Activated naive CD4-positive, alpha-beta T cell treated with anti-CD3 and anti-CD28 coated beads, Interleukin-2, amount 10 ng/mL, durations not matched to agents 7 days and 5 days (primary cell): ENCODE measurements at regions not wholly inside any gene's neighbourhood (a gene's known extent, or its start where the extent isn't known, plus 50 kb on each side); places are given as distances from the start of the nearest gene placed in this dataset.

Source experiments
- CTCF ChIA-PET: fragments of 350-600 bp; sonication (Branson Sonifier 250); formaldehyde crosslinking; loops from one replicate; lab custom pipeline; 2021; ENCODE audit warnings: antibody characterized with exemption; lab: Charles Lee
- DNase-seq: peaks from one replicate; pipeline ENCODE4 v3.0.0-alpha.2; 2020
- H3K27ac Mint-ChIP-seq: one replicate; pipeline ENCODE4 v1.8.0; 2021; ENCODE audit warnings: mild to moderate bottlenecking, moderate library complexity, mixed read lengths
- H3K27me3 Mint-ChIP-seq: one replicate; pipeline ENCODE4 v1.8.0; 2021; ENCODE audit warnings: mild to moderate bottlenecking, mixed read lengths
- H3K36me3 Mint-ChIP-seq: one replicate; pipeline ENCODE4 v1.8.0; 2021; ENCODE audit warnings: mixed read lengths
- H3K4me1 Mint-ChIP-seq: one replicate; pipeline ENCODE4 v1.8.0; 2021; ENCODE audit warnings: mixed read lengths
- H3K4me3 Mint-ChIP-seq: one replicate; pipeline ENCODE4 v1.8.0; 2021; ENCODE audit warnings: mild to moderate bottlenecking, moderate library complexity, mixed read lengths
- H3K9me3 Mint-ChIP-seq: one replicate; pipeline ENCODE4 v1.8.0; 2021; ENCODE audit warnings: mixed read lengths

DNA sequence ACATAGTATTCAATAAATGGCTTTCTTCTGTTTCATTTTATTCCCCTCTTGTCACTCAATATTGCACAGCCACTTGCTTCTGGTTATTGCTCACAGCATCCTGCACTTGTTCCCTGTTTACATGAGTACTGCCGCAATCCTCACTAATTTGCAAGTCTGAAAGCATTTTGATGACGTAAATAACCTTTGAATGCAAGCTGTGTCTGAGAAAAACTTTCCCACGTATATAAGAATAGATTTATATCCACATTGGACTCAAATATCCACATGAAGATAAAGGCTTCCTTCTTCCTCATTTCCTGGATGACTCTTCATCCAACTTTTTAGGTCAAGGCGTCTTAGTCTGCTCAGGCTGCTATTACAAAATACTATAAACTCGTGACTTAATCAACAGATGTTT is 88.2 kb upstream of the DAP start:
- DNase-seq, result no peak
- Mint-ChIP-seq H3K27me3 (peaks cover 16% of the 10 kb centered on the region), H3K4me3 (no peak overlapping the region), H3K9me3 (no peaks in the 10 kb centered on the region), H3K4me1 (no peaks in the 10 kb centered on the region), H3K27ac (no peak overlapping the region), H3K36me3 (no peaks in the 10 kb centered on the region)
- CTCF ChIA-PET, result no interaction called here

GRCh38 chr5:10844016-10844415 is 83.0 kb upstream of the DAP start:
- Mint-ChIP-seq H3K27me3 (peaks cover 27% of the 10 kb centered on the region), H3K36me3 (no peaks in the 10 kb centered on the region), H3K27ac (no peak overlapping the region), H3K4me3 (no peak overlapping the region), H3K9me3 (peaks cover 2% of the 10 kb centered on the region), H3K4me1 (no peaks in the 10 kb centered on the region)
- CTCF ChIA-PET, result no interaction called here
- no peak for DNase-seq

DNA sequence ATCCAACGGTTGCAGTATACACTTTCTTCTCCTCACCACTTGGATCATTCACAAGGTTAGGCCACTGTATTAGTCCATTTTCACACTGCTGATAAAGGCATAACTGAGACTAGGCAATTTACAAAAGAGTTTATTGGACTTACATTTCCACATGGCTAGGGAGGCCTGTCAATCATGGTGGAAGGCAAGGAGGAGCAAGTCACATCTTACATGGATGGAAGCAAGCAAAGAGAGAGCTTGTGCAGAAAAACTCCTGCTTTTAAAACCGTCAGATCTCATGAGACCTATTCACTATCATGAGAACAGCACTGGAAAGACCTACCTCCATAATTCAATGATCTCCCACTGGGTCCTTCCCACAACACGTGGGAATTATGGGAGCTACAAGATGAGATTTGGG is 81.8 kb upstream of the DAP start:
- Mint-ChIP-seq H3K27ac (no peak overlapping the region), H3K27me3 (peaks cover 27% of the 10 kb centered on the region), H3K4me1 (no peaks in the 10 kb centered on the region), H3K36me3 (no peaks in the 10 kb centered on the region), H3K4me3 (no peak overlapping the region), H3K9me3 (peaks cover 2% of the 10 kb centered on the region)
- CTCF ChIA-PET, result no interaction called here
- no peak for DNase-seq

DNA sequence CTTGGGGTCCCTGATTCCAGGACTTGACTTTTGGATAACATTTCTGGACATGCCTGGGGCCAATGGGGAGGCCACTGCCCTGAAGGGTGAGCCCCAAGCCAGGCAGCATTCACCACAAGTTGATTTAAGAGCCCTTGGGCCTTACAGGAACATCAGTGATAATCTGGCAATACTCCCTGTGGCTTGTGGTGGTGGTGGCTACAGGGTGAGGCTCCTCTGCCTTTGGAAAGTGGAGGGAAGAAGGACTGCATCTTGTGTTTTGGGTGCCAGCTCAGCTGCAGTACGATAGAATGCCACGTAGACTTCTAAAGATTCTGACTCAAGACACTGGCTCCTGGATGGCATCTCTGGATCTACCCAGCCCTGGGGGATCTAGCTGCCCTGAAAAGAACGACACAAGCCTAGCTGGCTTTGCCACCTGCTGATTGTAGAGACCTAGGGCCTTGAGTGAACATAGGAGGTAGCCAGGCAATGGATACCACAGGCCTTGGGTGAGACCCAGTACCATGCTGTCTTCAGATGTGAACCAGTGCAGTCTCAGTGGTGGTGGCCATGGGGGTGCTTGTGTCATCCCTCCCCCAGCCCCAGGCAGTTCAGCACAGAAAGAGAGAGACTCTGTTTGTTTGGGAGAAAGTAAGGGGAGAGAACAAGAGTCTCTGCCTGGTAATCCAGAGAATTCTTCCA is 79.0 kb upstream of the DAP start:
- H3K36me3 Mint-ChIP-seq, result no peaks in the 10 kb centered on the region
- H3K9me3 Mint-ChIP-seq, result peaks cover 2% of the 10 kb centered on the region
- no peak overlapping the region for H3K4me3 Mint-ChIP-seq
- peaks cover 18% of the 10 kb centered on the region for H3K27me3 Mint-ChIP-seq
- CTCF ChIA-PET, result no interaction called here
- H3K27ac Mint-ChIP-seq, result no peak overlapping the region
- no peaks in the 10 kb centered on the region for H3K4me1 Mint-ChIP-seq
- DNase-seq, result no peak

GRCh38 chr5:10839118-10839517 is 78.1 kb upstream of the DAP start:
- H3K9me3 Mint-ChIP-seq, result peaks cover 2% of the 10 kb centered on the region
- H3K4me1 Mint-ChIP-seq, result no peaks in the 10 kb centered on the region
- CTCF ChIA-PET, result no interaction called here
- no peak for DNase-seq
- H3K36me3 Mint-ChIP-seq, result no peaks in the 10 kb centered on the region
- H3K4me3 Mint-ChIP-seq, result no peak overlapping the region
- H3K27ac Mint-ChIP-seq, result no peak overlapping the region
- peaks cover 11% of the 10 kb centered on the region for H3K27me3 Mint-ChIP-seq

DNA sequence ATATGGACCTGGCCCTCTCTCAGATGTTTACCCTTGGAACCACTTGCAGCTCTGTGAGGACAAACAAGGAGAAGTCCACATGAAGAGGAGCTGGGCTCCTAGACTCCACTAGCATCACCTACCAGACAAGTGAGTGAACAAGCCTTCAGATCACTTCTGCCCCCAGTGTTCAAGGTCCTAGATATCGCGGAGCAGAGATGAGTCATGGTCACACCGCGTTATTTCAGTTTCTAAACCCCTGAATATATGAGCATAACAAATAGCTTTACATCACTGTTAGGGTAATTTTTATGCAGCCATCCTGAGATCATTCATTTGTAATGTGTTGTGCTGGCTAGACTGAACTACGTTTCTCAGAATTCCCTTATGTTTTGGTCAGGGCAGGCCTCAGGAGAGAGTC is 77.0 kb upstream of the DAP start:
- Mint-ChIP-seq H3K36me3 (no peaks in the 10 kb centered on the region), H3K4me3 (no peak overlapping the region), H3K27me3 (peaks cover 6% of the 10 kb centered on the region), H3K27ac (no peak overlapping the region), H3K4me1 (no peaks in the 10 kb centered on the region), H3K9me3 (peaks cover under 1% of the 10 kb centered on the region)
- no peak for DNase-seq
- CTCF ChIA-PET, result no interaction called here

DNA sequence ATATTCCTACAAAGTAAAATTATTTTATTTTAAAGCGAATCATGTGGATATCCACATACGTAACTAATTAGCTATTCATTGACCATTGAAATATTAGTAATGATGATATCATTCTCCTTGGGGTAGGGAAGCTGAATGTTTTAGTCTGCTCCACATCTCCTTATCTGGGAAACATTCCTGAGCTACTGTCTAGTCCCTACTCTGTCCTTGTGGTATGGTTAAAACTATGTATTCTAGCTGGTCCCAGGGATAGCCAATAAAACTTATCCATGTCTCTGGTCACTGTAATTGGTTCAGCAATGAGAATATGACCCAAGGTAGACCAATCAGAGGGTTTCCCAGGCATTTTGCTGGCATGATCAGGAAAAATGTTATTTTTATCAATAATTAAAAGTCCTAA is 76.0 kb upstream of the DAP start:
- H3K27me3 Mint-ChIP-seq, result peaks cover 9% of the 10 kb centered on the region
- CTCF ChIA-PET, result no interaction called here
- no peak overlapping the region for H3K27ac Mint-ChIP-seq
- no peak overlapping the region for H3K4me3 Mint-ChIP-seq
- H3K9me3 Mint-ChIP-seq, result no peaks in the 10 kb centered on the region
- DNase-seq, result no peak
- H3K36me3 Mint-ChIP-seq, result no peaks in the 10 kb centered on the region
- no peaks in the 10 kb centered on the region for H3K4me1 Mint-ChIP-seq

DNA sequence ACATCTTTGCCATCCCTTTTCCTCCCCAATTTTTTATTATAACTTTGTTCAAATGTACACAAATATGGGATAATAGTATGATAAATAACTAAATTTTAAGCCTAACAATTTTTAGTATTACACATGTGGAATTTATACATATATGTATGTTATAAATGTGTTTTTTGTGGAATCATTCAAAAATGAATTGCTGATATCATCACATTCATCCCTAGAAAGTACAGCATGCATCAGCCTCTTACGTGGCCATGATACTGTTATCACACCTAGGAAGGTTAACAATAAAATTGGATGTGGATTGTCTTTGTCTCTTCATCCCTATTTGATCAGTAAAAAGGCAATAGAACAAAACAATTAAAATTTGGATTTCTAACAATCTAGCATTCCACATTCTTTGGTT is 73.7 kb upstream of the DAP start:
- Mint-ChIP-seq H3K4me3 (no peak overlapping the region), H3K27me3 (peaks cover 11% of the 10 kb centered on the region), H3K36me3 (no peaks in the 10 kb centered on the region), H3K4me1 (no peaks in the 10 kb centered on the region), H3K27ac (no peak overlapping the region), H3K9me3 (no peaks in the 10 kb centered on the region)
- DNase-seq, result no peak
- CTCF ChIA-PET, result no interaction called here

- DNase-seq, result no peak
- Mint-ChIP-seq H3K27ac (no peak overlapping the region), H3K27me3 (peaks cover 8% of the 10 kb centered on the region), H3K9me3 (no peaks in the 10 kb centered on the region), H3K4me3 (no peak overlapping the region), H3K36me3 (no peaks in the 10 kb centered on the region), H3K4me1 (no peaks in the 10 kb centered on the region)
- CTCF ChIA-PET, result no interaction called here
These were observed 72.0 kb upstream of the DAP start for GRCh38 chr5:10832987-10833386.

- Mint-ChIP-seq H3K4me3 (no peak overlapping the region), H3K9me3 (no peaks in the 10 kb centered on the region), H3K4me1 (no peaks in the 10 kb centered on the region), H3K27me3 (peaks cover 8% of the 10 kb centered on the region), H3K27ac (no peak overlapping the region), H3K36me3 (no peaks in the 10 kb centered on the region)
- CTCF ChIA-PET, result no interaction called here
- DNase-seq, result no peak
These were observed 71.4 kb upstream of the DAP start for GRCh38 chr5:10832421-10832820.

DNA sequence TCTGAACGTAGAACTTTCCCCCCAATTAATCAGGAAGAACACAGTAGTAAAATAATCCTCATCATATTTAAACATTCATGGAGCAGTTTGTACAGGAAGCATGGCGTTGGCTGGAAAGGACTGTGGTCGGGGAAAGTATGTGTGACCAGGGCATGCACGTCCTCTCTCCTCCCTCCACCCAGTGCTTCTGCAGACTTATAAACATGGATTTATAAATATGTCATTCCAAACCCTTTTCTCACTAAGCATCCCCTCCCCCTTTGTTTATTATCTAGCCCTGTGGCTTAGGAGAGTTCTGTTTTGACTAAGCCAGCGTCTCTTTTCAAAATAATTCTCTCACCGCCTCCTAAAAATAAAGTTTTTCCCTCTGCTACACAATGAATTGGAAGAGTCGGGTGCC is 70.4 kb upstream of the DAP start:
- Mint-ChIP-seq H3K4me1 (no peaks in the 10 kb centered on the region), H3K9me3 (no peaks in the 10 kb centered on the region), H3K36me3 (no peaks in the 10 kb centered on the region), H3K4me3 (no peak overlapping the region), H3K27ac (no peak overlapping the region), H3K27me3 (peaks cover 8% of the 10 kb centered on the region)
- CTCF ChIA-PET, result no interaction called here
- no peak for DNase-seq

DNA sequence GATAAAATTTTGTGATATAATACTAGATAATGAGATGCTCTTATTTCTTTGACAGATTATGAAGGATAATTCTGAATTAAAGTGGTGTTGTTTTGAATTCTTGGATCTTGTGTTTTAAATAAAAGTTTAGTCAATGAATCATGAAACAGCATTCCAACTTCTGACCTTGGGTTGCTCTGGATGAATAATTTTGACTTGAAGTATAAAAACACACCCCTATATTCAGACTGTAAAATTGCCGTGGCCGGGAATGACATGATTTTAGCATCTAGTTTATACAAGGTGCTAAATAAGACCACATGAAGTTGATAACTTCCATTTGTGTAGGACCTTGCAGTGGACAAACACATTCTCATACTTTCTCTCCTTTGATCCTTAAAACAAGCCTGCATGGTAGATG is 67.2 kb upstream of the DAP start:
- CTCF ChIA-PET, result interaction anchor here (0.9 kb wide), 1 partner anchor 150 kb away, joined by 3 read pairs; no protein-coding TSS in a partner anchor

GRCh38 chr5:10827571-10827970 is 66.5 kb upstream of the DAP start:
- Mint-ChIP-seq H3K27ac (no peak overlapping the region), H3K9me3 (no peaks in the 10 kb centered on the region)
- CTCF ChIA-PET, result interaction anchor here (0.9 kb wide), 1 partner anchor 151 kb away, joined by 3 read pairs; no protein-coding TSS in a partner anchor

More for the DNA sequence above, 67.2 kb upstream of the DAP start:
- Mint-ChIP-seq H3K9me3 (no peaks in the 10 kb centered on the region), H3K4me3 (no peak overlapping the region), H3K4me1 (no peaks in the 10 kb centered on the region), H3K27me3 (peaks cover 8% of the 10 kb centered on the region), H3K36me3 (no peaks in the 10 kb centered on the region), H3K27ac (no peak overlapping the region)
- DNase-seq, result no peak

GRCh38 chr5:10826971-10827370 is 65.9 kb upstream of the DAP start:
- CTCF ChIA-PET, result interaction anchor here (0.9 kb wide), 1 partner anchor 151 kb away, joined by 3 read pairs; no protein-coding TSS in a partner anchor
- no peak overlapping the region for H3K27ac Mint-ChIP-seq
- no peak overlapping the region for H3K4me3 Mint-ChIP-seq
- DNase-seq, result no peak
- H3K4me1 Mint-ChIP-seq, result no peaks in the 10 kb centered on the region
- H3K36me3 Mint-ChIP-seq, result no peaks in the 10 kb centered on the region
- H3K9me3 Mint-ChIP-seq, result no peaks in the 10 kb centered on the region
- peaks cover 4% of the 10 kb centered on the region for H3K27me3 Mint-ChIP-seq

More at GRCh38 chr5:10827571-10827970, 66.5 kb upstream of the DAP start:
- H3K4me1 Mint-ChIP-seq, result no peaks in the 10 kb centered on the region
- no peaks in the 10 kb centered on the region for H3K36me3 Mint-ChIP-seq
- H3K4me3 Mint-ChIP-seq, result no peak overlapping the region
- no peak for DNase-seq
- H3K27me3 Mint-ChIP-seq, result peaks cover 4% of the 10 kb centered on the region

DNA sequence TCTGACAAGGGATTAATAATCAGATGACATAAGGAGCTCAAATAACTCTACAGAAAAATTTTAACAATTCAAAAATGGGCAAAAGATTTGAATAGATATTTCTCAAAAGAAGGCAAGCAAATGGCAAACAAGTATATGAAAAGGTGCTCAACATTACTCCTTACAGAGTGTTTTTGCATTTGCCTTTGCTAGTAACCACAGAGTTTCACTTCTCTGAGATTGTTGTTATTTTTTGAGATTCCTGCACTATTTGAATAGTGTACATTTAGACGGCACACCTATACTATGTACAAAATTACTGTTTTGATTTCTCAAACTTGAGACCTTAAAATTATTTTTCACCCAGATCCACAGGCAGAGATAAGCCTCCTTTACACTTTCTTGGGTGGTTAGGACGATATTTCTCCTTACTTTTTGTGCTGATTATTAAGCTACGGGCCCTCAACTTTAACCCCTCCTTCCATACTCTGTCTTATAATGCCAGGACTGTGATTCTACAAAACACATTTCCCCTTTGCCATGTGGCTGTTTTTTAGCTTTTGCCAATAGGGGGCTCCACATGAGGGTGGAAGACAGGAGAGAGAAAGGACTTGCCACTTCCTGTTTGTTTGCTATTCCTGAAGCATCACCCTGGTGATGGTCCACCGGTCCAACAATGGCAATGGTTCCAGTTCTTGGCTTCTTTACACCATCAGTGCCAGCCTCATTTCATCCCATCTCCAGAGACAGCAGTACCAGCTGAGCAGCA is 65.0 kb upstream of the DAP start:
- Mint-ChIP-seq H3K27me3 (no peaks in the 10 kb centered on the region), H3K27ac (no peak overlapping the region), H3K9me3 (no peaks in the 10 kb centered on the region), H3K36me3 (no peaks in the 10 kb centered on the region), H3K4me3 (no peak overlapping the region), H3K4me1 (no peaks in the 10 kb centered on the region)
- DNase-seq, result no peak
- CTCF ChIA-PET, result no interaction called here
